HAP-1 (cell line): ENCODE measurements at regions not wholly inside any gene's neighbourhood (a gene's known extent, or its start where the extent isn't known, plus 50 kb on each side); places are given as distances from the start of the nearest gene placed in this dataset.

ENCODE experiments used
- DNase-seq, 2 experiments: peaks; one replicate each; pipeline ENCODE4 v3.0.0-alpha.2; 2016 to 2020; ENCODE audit warnings: low spot score in 2 of 2
- H3K27me3 ChIP-seq: fragments of 250-450 bp; sonication (Bioruptor Pico); 2 replicates; pipeline ENCODE4 v1.5.1; 2020; ENCODE audit warnings: low read depth, mild to moderate bottlenecking, moderate library complexity
- H3K36me3 ChIP-seq: fragments of 250-450 bp; sonication (Bioruptor Pico); replicated peaks from 2 replicates; pipeline ENCODE4 v1.5.1; 2020; ENCODE audit warnings: mild to moderate bottlenecking
- H3K4me1 ChIP-seq: fragments of 250-450 bp; sonication (Bioruptor Pico); 2 replicates; pipeline ENCODE4 v1.5.1; 2020; ENCODE audit warnings: mild to moderate bottlenecking
- H3K4me3 ChIP-seq: fragments of 250-450 bp; sonication (Bioruptor Pico); 2 replicates; pipeline ENCODE4 v1.5.1; 2020; ENCODE audit warnings: mild to moderate bottlenecking, moderate library complexity
- H3K9me3 ChIP-seq: fragments of 250-450 bp; sonication (Bioruptor Pico); 2 replicates; pipeline ENCODE4 v1.5.1; 2020; ENCODE audit warnings: mild to moderate bottlenecking, moderate library complexity
- in situ Hi-C: fragments of 300-500 bp; cut with MboI; formaldehyde crosslinking; loops from 3 replicates; pipeline ENCODE4 v1.14.3; 2020; ENCODE audit warnings: low sequenced_read_pairs, inconsistent platforms, mixed read lengths

- Histone ChIP-seq H3K4me1 (no peaks in the 10 kb centered on the region), H3K36me3 (no peaks in the 10 kb centered on the region), H3K27me3 (peaks cover 15% of the 10 kb centered on the region; the same call in 1 of the 2 replicates), H3K4me3 (no peak overlapping the region), H3K9me3 (no peaks in the 10 kb centered on the region)
- in situ Hi-C loops, result loop anchor here (10.0 kb wide), 1 partner anchor 284 kb away; the partner anchor contains the start of gene CCND2
- DNase-seq, result no peak
These were observed 117.5 kb upstream of the PARP11 start for GRCh38 chr12:3990501-3991280.

GRCh38 chr12:3989218-3989550, 116.0 kb upstream of the PARP11 start:
- Histone ChIP-seq H3K27me3 (peaks cover 15% of the 10 kb centered on the region; the same call in 1 of the 2 replicates), H3K36me3 (no peaks in the 10 kb centered on the region), H3K9me3 (no peaks in the 10 kb centered on the region), H3K4me3 (no peak overlapping the region), H3K4me1 (no peaks in the 10 kb centered on the region)
- no peak for DNase-seq
- in situ Hi-C loops, result no loop called here

GRCh38 chr12:3988519-3989217, 115.5 kb upstream of the PARP11 start:
- Histone ChIP-seq H3K4me3 (no peak overlapping the region), H3K4me1 (no peaks in the 10 kb centered on the region), H3K27me3 (peaks cover 15% of the 10 kb centered on the region; the same call in 1 of the 2 replicates), H3K9me3 (no peaks in the 10 kb centered on the region), H3K36me3 (no peaks in the 10 kb centered on the region)
- in situ Hi-C loops, result no loop called here
- no peak for DNase-seq

- Histone ChIP-seq H3K27me3 (peaks cover 6% of the 10 kb centered on the region; the same call in 1 of the 2 replicates), H3K4me3 (no peak overlapping the region), H3K36me3 (no peaks in the 10 kb centered on the region), H3K4me1 (no peaks in the 10 kb centered on the region), H3K9me3 (no peaks in the 10 kb centered on the region)
- DNase-seq, result no peak
- in situ Hi-C loops, result no loop called here
These were observed 114.4 kb upstream of the PARP11 start for GRCh38 chr12:3987571-3987970.

- no peaks in the 10 kb centered on the region for H3K9me3 ChIP-seq
- H3K36me3 ChIP-seq, result no peaks in the 10 kb centered on the region
- no peaks in the 10 kb centered on the region for H3K4me1 ChIP-seq
- H3K27me3 ChIP-seq, result no peaks in the 10 kb centered on the region
- in situ Hi-C loops, result no loop called here
- no peak for DNase-seq
- H3K4me3 ChIP-seq, result no peak overlapping the region
These were observed 107.5 kb upstream of the PARP11 start for GRCh38 chr12:3980504-3981272.

- no peaks in the 10 kb centered on the region for H3K27me3 ChIP-seq
- in situ Hi-C loops, result no loop called here
- DNase-seq, result no peak
These were observed 104.4 kb upstream of the PARP11 start for GRCh38 chr12:3977621-3978020.

GRCh38 chr12:3976351-3976938, 103.2 kb upstream of the PARP11 start:
- no peak for DNase-seq
- in situ Hi-C loops, result no loop called here
- Histone ChIP-seq H3K9me3 (no peaks in the 10 kb centered on the region), H3K4me3 (no peak overlapping the region), H3K36me3 (no peaks in the 10 kb centered on the region), H3K4me1 (no peaks in the 10 kb centered on the region), H3K27me3 (no peaks in the 10 kb centered on the region)

More at GRCh38 chr12:3977621-3978020, 104.4 kb upstream of the PARP11 start:
- Histone ChIP-seq H3K4me1 (no peaks in the 10 kb centered on the region), H3K9me3 (no peaks in the 10 kb centered on the region), H3K4me3 (no peak overlapping the region), H3K36me3 (no peaks in the 10 kb centered on the region)

GRCh38 chr12:3975652-3976051, 102.5 kb upstream of the PARP11 start:
- in situ Hi-C loops, result no loop called here
- Histone ChIP-seq H3K4me1 (no peaks in the 10 kb centered on the region), H3K36me3 (no peaks in the 10 kb centered on the region), H3K27me3 (no peaks in the 10 kb centered on the region), H3K9me3 (no peaks in the 10 kb centered on the region), H3K4me3 (no peak overlapping the region)
- DNase-seq, result no peak

- in situ Hi-C loops, result no loop called here
- Histone ChIP-seq H3K4me3 (no peak overlapping the region), H3K9me3 (no peaks in the 10 kb centered on the region), H3K4me1 (no peaks in the 10 kb centered on the region), H3K27me3 (no peaks in the 10 kb centered on the region), H3K36me3 (no peaks in the 10 kb centered on the region)
- no peak for DNase-seq
These were observed 101.7 kb upstream of the PARP11 start for GRCh38 chr12:3974883-3975282.

GRCh38 chr12:3973973-3974644, 100.9 kb upstream of the PARP11 start:
- no peaks in the 10 kb centered on the region for H3K27me3 ChIP-seq
- DNase-seq, result no peak
- H3K9me3 ChIP-seq, result no peaks in the 10 kb centered on the region
- no peak overlapping the region for H3K4me3 ChIP-seq
- H3K36me3 ChIP-seq, result no peaks in the 10 kb centered on the region
- in situ Hi-C loops, result no loop called here
- H3K4me1 ChIP-seq, result no peaks in the 10 kb centered on the region

GRCh38 chr12:3973269-3973884, 100.2 kb upstream of the PARP11 start:
- in situ Hi-C loops, result no loop called here
- H3K27me3 ChIP-seq, result no peaks in the 10 kb centered on the region

GRCh38 chr12:3972576-3972975, 99.4 kb upstream of the PARP11 start:
- no peak for DNase-seq
- in situ Hi-C loops, result no loop called here

More at GRCh38 chr12:3973269-3973884, 100.2 kb upstream of the PARP11 start:
- H3K4me1 ChIP-seq, result no peaks in the 10 kb centered on the region
- no peak for DNase-seq
- no peaks in the 10 kb centered on the region for H3K9me3 ChIP-seq
- no peaks in the 10 kb centered on the region for H3K36me3 ChIP-seq
- no peak overlapping the region for H3K4me3 ChIP-seq

GRCh38 chr12:3968523-3968922, 95.3 kb upstream of the PARP11 start:
- H3K4me1 ChIP-seq, result no peaks in the 10 kb centered on the region
- H3K36me3 ChIP-seq, result no peaks in the 10 kb centered on the region
- H3K27me3 ChIP-seq, result no peaks in the 10 kb centered on the region
- no peak for DNase-seq
- no peak overlapping the region for H3K4me3 ChIP-seq
- no peaks in the 10 kb centered on the region for H3K9me3 ChIP-seq
- in situ Hi-C loops, result no loop called here

More at GRCh38 chr12:3972576-3972975, 99.4 kb upstream of the PARP11 start:
- no peaks in the 10 kb centered on the region for H3K4me1 ChIP-seq
- no peaks in the 10 kb centered on the region for H3K27me3 ChIP-seq
- no peaks in the 10 kb centered on the region for H3K36me3 ChIP-seq
- H3K9me3 ChIP-seq, result no peaks in the 10 kb centered on the region
- H3K4me3 ChIP-seq, result no peak overlapping the region
